HG02973 (cell line): ENCODE measurements at regions not wholly inside any gene's neighbourhood (a gene's known extent, or its start where the extent isn't known, plus 50 kb on each side); places are given as distances from the start of the nearest gene placed in this dataset.

Source experiments
- ATAC-seq: cut with Tn5 transposase; IDR thresholded peaks from one replicate; pipeline ENCODE4 v1.9.1; 2021; ENCODE audit warnings: moderate library complexity; ENCODE audit not compliant: unreplicated experiment

DNA sequence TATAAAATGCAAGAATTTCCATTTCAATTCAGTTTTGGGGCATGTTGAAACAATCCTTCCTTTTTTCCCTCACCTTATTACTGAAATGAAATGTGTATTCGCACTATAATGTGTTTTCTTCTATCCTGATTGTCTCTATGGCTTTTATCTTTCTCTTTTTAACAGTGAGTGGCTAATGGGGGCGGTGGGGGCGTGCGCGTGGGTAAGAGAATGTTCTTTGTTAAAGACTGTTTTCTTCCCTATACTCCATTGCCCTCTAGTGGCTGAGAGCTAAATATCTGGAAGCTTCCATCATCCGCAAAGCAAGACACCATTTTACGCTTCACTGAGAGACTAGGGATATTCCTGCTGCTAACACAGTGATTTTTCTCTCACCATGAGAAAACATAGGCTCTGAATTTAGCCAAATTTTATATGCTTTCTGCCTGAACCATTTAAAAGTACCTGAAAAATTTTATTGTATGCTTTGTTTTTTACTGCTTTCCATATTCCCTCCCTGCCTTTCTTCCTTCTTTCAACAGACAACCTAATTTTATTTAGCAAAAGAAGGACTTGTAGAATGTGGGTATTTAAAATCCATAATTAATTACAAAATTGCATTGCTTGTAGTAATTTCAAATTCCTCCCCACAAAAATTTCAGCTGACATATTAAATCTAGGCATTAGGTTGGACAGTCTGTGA, 194.0 kb downstream of the GASK1B start:
- peak; percentile 85 for ATAC-seq

DNA sequence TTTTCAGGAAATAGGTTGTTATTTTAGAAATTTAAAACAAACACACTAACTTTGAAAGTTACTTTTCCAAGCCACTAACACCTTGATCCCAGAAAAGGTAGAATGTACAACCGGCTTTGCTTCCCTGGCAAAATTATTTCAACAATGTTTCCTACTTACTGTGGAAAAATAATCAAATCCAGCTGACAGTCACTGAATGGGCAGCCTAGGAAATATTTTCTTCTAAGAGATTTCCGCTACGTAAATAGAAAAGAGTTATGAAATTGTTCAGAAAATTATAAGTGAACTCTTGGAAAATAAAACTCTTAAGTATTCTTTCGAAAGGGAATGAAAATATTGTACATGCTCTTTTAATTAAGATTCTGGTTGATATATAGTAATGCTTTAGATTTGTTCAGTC, 195.7 kb downstream of the GASK1B start:
- ATAC-seq, result no peak

DNA sequence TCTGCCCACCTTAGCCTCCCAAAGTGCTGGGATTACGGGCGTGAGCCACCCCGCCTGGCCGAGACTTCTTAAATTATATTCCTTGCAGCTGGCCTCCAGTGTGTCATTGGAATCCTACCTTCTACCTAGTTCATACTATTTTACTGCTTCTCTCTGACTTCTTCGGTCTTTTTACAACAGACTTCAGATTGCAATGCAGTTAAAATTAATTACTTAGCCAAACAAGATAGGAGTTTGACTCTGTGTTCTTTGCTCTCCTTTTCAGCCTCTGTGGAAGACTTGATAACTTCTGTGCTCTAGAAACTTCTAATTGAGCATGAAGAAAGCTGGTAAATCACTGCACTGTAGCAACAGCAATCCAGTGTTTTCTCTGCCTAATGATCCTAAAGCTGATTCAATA, 199.5 kb downstream of the GASK1B start:
- no peak for ATAC-seq

DNA sequence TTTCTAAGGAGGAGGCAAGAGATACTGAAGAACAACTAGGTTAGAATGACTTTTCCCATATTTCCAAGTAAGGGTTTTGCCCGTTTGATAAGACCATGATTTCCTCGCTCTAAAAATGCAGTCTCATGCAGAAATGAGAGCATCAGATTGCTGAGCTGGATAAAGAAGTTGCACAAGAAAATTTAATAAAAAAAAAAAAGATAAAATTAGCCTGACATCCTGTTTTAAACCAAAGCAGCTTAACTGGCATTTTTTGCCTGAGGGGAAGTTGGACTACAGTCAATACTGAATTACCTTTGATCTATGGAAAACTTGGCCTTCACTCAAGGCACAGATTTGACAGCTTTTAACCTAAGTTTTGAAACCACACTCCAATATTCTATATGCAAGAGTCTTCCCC, 208.4 kb downstream of the GASK1B start:
- no peak for ATAC-seq

DNA sequence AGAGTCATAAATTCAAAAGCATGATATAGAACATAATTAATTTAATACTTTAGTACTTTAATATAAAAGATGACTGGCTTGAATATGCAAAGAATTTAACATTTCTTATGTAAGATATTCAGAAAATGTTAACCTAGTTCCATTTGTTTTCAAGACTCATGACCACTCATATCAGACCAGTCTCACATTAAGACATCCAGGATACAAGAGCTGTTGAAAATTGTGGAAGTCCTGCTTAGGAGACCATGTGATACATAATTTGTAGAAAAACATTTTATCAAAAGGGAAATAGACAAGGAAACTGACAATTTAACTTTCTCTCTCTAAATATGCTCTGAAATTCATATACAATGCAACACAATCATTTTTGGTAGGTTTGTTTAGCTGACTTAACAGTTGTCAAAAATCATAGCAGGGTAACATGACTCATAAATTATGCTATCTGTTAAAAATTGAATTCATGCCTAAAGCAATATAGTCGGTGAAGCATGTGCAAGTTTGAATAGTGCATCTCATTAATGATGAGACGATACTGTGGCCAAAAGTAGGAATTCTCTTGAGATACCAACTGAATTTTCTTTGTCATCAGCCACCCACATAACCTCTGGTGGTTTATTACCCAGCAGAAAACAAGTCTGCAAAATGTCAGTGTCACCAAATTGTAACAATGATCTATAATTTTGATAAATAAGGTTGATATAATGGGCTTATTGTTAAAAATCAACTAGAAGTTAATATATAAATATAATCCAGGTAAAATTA, 211.4 kb downstream of the GASK1B start:
- no peak for ATAC-seq

DNA sequence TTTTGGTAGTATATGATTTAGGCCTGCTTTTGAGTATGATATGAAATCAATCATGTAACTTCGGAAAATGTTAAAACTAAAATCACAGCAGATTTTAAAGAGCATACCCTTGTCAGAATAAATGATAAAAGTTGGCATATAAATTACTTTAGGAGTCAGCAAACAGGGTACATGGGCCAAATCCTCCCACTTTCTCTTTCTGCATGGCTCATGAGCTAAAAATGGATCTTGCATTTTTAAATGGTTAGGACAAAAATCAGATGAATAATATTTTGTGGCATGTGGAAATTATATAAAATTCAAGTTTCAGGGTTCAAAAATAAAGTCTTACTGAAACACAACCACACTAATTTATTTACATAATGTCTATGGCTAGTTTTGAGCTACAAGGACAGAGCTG, 214.9 kb downstream of the GASK1B start:
- ATAC-seq, result no peak

DNA sequence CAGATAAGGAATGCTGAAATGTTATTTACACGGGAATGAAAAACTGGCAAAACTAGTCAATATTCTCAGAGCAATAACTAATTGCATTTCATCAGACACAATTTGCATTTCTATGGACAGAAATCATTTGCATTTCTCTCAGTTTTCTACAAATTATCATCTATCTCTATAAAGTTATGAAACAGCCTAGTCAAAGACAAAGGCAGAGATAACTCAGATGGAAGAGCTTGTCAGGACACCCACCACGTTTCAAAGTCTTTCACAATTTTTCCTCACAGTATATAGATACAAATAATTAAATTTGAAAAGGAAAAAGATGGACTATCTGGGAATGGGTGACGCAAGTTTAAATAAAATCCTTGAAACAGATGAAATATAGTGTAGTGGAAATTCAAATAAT, 230.8 kb downstream of the GASK1B start:
- no peak for ATAC-seq

DNA sequence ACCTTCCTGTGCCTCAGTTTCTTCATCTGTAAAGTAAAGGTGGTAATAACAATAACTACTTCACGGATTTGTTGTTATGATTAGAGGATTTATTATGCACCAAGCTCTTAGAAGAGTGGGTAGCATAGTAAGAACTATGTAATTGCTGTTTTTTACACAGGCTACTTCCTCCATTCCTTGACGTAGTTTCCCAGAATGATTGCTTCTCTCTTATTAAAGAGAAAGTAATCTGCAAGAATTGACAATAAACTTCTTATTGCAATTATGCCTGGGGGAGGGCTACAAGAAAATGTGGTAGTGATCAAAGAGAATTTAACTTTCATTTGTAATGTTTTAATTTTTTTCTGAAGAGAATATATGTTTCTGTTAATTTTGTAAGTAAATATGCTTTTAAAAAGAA, 238.7 kb downstream of the GASK1B start:
- ATAC-seq, result no peak

DNA sequence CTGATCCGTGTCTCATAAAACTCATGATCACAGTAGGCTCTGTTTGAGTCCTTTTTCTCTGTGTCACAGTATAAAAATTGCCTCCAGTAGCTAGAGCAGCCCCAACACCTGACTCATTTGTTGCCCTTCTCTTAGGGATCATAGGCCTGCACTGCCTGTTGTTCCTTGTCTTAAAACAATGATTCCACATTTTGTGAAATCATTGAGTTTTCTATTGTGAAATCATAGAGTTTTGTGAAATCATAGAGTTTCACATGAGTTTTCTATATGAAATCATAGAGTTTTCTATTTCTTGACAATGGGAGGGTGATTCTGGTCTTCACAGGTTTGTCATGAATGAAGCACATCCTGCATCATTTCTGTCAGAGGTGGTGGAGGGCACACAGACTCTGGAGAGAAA, 239.9 kb downstream of the GASK1B start:
- no peak for ATAC-seq

DNA sequence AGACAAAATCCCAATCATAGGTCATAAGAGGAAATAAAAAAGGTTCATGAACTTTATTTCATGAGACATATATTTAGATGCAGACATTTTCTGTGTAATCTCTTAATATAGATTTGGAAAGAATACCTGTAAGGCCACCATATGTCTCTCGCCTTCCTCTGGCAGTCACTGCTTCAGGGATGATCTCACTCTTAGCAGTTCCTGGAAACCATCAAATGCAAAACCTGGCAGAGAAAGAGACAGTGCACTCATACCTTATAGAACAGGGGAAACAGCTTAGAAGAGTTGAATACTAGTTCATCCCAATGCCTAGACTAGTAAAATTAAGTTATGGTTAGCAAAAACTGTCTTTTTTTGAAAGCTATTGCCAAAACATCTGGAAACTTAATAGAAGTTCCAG, 243.3 kb downstream of the GASK1B start:
- ATAC-seq, result no peak

DNA sequence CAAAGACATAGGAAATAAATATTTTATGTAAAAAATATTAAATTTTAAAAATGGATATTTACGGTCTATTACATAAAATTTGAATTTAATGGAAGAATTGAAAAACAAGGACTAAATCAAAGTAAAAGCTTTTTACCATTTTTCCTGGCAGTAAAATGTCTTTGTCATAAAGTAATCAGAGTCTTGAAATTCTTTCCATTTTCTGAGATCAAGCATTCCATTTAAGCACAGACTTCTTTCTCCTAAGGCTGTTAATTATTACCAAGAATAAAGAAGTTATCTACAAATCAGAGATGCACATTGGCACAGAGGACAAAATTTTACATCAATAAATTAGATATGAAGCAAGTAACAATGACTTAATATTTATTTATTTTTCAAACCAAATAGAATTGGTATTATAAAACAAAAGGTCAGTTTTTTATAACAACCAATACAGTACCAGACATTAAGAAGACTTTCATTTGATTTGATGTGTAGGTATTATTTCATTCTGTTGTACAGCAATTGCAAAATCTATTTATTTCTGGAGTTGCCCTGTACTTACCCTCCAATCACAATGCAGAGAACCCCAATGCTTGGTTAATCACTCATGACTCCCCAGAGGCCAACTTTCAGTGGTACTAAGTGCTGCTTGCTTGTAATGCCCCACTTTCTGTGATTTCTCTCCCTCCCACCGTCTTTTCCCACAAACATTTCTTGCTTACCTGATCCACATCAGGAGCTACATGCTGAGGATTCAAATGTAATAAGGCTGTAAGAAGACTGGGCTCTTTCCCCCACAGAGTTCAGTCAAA, 254.6 kb downstream of the GASK1B start:
- no peak for ATAC-seq

DNA sequence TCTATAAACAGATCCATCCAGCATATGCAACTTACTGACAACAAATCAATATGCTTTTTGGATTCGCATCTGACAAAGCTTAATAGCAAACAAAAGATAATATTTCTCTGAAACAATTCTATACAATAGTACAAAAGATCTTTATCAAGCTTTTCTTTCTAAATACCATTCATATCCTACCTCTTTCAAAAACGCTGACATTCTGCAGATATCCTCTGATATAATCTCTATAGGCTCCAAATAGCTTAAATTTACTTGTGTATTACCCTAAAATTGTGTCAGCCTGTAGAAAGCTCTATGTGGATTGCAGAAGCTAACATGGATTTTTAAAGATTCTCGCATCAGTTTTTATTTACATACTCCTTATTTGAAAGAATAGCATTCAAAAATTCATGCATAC, 260.6 kb downstream of the GASK1B start:
- ATAC-seq, result no peak

DNA sequence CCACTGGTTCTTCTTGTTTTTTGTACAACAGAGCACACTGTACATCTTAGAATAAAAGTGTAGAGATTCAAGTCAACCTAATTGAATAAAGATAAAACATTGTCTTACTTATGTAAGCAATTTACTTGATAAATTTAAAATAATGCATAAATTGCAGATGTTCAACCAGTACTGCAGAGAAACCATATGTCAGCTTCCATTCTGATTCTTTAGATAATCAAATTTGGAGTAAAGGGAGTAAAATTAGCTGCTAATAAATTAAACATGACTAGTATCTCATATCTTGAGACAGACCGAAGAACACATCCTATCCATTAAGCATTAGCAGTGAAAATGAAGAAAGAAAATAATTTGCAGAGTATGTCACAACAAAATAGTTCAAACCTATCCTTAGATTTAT, 261.2 kb downstream of the GASK1B start:
- no peak for ATAC-seq

DNA sequence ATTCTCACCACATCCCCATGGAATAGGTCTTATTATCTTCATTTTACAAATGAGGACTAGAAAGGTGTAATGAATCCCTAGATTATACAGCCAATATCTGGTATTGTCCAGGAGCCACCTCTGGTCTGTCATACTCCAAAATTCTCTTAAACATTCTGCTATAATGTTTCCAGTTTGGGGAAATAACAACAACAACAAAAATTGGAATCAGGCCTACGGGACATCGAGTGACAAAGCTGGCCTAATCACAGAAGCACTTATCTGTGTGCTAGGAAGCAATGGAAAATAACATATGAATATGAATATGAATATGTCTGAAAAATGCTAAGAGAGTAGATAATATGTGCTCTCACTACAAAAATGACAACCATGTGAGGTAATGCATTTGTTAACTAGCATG, 264.1 kb downstream of the GASK1B start:
- no peak for ATAC-seq

DNA sequence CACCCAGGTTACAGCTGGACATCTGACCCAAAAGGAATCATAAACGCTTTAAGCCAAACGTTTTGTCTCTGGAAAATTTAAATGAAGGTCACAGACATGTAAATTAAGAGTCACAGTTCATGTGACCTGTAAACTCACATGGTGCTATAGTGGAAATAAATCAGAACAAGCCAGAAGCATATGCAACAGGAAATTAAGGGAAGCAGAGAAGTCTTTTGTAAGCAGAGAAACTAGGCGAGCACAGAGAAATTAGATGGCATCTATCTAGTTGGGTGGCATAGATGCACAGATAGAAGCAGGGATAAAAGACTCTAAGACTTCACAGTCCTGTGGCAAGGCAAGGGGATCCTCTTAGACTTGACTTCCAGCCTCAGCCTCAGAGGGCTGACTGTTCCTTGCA, 264.8 kb downstream of the GASK1B start:
- ATAC-seq, result no peak

DNA sequence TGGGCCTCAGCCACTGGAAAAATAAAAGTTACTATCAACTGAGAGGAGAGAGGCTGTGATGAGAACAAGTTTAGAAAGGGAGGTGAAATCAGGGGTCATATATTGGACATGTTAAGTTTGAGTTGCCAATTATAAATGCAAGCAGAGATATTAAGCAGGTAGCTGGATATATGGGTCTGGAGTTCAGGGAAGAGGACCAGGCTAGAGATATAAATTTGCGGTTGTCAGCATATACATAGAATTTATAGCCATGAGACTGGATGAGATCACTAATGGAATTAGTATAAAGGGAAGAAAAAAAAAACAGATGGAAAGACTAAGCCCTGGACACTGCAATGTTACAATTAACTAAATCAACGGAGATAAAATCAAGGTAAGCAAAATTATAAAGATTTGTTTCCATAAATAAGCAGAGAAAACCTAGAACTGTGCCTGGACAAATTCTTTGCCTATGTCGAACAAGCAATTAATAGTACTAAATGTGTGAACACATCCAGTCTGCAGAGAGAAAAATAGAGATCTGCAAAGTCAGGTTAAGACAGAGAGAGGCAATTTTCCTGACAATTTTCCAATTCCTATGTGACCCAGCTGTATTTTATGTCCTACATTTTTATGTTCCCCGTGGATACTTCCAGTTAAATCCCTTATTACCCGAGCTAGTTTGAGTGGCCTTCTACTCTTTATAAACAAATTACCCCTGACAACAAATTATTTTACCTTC, 265.4 kb downstream of the GASK1B start:
- ATAC-seq, result no peak

DNA sequence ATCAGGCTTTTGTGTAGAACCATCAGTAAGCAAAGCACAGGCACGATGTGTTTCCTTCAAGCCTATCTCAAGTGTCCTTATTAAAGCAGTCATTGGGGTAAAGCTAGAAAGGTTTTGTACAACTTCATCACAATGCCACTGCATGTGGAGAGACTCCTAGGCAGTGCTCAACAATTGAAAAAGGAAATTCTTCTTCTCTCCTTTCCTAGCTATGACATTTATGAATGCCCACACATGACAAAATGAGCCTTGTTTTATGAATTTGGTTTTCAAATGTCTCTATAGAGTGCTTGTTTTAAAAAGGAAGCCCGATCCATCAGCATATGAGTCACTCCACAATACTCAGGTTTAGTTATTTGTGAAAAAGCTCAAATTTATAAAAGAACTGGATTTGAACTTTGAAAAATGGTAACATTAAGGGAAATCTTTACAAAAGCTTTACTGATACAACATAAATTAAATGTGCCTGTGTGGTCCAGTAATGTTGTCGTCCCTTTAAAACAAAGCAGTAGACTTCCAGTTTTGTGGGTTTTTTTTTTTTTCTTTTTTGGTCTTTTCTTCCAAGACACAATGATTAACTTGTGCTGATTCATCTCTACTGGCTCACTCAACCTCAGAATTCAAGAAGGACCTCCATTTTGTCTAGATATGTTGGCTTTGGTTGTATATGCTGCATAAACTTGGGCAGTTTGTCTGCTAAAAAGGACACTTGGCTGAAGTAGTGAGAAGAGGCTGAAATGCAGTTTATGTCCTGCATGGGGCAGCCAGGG, 273.8 kb downstream of the GASK1B start:
- no peak for ATAC-seq

DNA sequence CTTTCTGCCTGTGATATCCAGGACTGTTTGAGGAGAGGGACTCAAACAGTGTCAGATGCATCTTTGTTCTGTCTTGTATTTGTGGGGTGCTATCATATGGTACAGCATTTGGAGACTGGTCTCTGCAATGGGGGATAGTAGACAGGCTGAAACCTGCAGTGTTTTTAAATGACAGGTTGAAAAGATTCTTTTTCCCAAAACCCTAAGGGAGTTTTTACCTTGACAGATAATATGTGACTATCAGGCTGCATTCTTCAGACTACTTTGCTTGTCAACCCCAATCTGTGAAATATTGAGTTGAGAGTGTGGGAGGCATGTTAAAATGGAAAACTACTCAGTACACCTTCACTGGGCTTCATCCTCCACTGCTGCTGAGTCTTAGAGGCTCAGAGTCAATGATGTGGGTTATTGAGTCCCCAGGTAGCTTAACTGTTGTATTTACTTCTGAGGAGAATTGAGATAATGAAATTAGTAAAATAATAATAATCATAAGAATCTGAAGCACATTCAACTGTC, 274.9 kb downstream of the GASK1B start:
- no peak for ATAC-seq

DNA sequence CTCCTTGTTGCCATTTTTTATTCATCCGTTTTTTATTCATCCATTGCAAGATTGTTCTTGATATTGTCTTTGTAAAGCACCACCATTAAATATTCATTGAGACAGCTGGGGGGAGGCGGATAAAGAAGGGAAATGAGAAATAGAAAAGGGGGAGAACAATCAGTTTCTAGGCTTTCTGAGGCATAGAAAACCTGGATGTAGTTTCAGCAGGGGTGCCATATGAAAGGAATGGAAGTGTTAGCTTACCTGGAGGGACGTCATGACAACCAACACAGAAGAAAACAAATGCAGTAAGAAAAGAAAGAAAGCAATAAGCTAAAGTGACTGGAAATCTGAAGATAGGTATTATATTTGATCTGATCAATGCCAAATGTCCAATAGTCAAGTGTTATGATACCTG, 276.1 kb downstream of the GASK1B start:
- ATAC-seq, result no peak

DNA sequence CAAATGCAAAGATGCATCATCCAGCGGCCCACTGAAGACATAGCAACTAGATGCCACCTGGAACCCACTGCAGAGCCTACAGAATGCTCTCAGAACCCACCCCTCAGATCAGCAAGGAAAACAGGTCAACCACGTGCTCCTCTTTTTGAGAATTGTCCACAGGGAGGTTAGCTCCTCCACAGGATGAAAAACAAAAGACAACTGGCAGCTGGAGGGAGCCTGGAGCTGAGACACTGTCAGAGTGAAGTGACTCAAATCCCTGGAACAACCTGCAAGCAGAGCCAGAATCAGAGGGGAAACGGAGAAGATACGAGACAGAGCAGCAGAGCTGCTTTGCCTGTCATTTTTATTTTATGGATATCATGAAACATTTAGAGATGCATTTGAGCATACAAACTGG, 277.6 kb downstream of the GASK1B start:
- ATAC-seq, result no peak
